ENCODE measurements at regions not wholly inside any gene's neighbourhood (a gene's known extent, or its start where the extent isn't known, plus 50 kb on each side); places are given as distances from the start of the nearest gene placed in this dataset.

- TF ChIP-seq EZH2 (IDR thresholded peaks at IDR 0.05; ENCODE audit: insufficient read depth, poor library complexity, severe bottlenecking) (no peak), EZH2phosphoT487 (IDR thresholded peaks at IDR 0.05; ENCODE audit: insufficient read depth, low read depth) (no peak)
Observed at GRCh38 chr5:89830691-89831090, 578.9 kb downstream of the CETN3 start.
